Skeletal muscle satellite cell (primary cell): ENCODE measurements at regions not wholly inside any gene's neighbourhood (a gene's known extent, or its start where the extent isn't known, plus 50 kb on each side); places are given as distances from the start of the nearest gene placed in this dataset.

Experiments
- H3K27me3 ChIP-seq: 2 replicates; pipeline ENCODE4 v1.7.0; 2013; ENCODE audit warnings: low read length; ENCODE audit not compliant: control insufficient read depth, insufficient read depth
- H3K36me3 ChIP-seq: 2 replicates; pipeline ENCODE4 v1.7.0; 2013; ENCODE audit warnings: mild to moderate bottlenecking, control low read depth, low read length; ENCODE audit not compliant: insufficient read depth
- H3K4me1 ChIP-seq: 2 replicates; pipeline ENCODE4 v1.7.0; 2013; ENCODE audit warnings: low read length; ENCODE audit not compliant: control insufficient read depth, insufficient read depth
- H3K4me2 ChIP-seq: 2 replicates; pipeline ENCODE4 v1.7.0; 2013; ENCODE audit warnings: mild to moderate bottlenecking, low read length
- H3K4me3 ChIP-seq: 2 replicates; pipeline ENCODE4 v1.7.0; 2013; ENCODE audit warnings: low read length
- H3K9ac ChIP-seq: 2 replicates; pipeline ENCODE4 v1.7.0; 2013; ENCODE audit warnings: mild to moderate bottlenecking, low read depth, low read length, moderate library complexity
- H3K9me3 ChIP-seq: replicated peaks from 2 replicates; pipeline ENCODE4 v1.7.0; 2013; ENCODE audit warnings: mild to moderate bottlenecking, control low read depth, low read length

- Histone ChIP-seq H3K4me2 (no peak overlapping the region), H3K4me3 (no peak overlapping the region), H3K36me3 (no peaks in the 10 kb centered on the region), H3K27me3 (no peaks in the 10 kb centered on the region), H3K9me3 (no peaks in the 10 kb centered on the region), H3K9ac (no peak overlapping the region), H3K4me1 (no peaks in the 10 kb centered on the region)
Observed at GRCh38 chr12:98409548-98409947, 105.8 kb upstream of the TMPO start.

GRCh38 chr12:98410356-98410755 lies 105.0 kb upstream of the TMPO start:
- Histone ChIP-seq H3K9me3 (no peaks in the 10 kb centered on the region), H3K9ac (no peak overlapping the region), H3K36me3 (no peaks in the 10 kb centered on the region), H3K4me2 (no peak overlapping the region), H3K4me1 (no peaks in the 10 kb centered on the region), H3K4me3 (no peak overlapping the region), H3K27me3 (no peaks in the 10 kb centered on the region)

GRCh38 chr12:98416845-98417244 lies 98.5 kb upstream of the TMPO start:
- H3K27me3 ChIP-seq, result no peaks in the 10 kb centered on the region
- no peak overlapping the region for H3K4me3 ChIP-seq
- H3K4me2 ChIP-seq, result peak overlapping the region; percentile 13
- no peaks in the 10 kb centered on the region for H3K9me3 ChIP-seq
- peaks cover 31% of the 10 kb centered on the region for H3K4me1 ChIP-seq
- H3K9ac ChIP-seq, result no peak overlapping the region
- no peaks in the 10 kb centered on the region for H3K36me3 ChIP-seq

- H3K4me3 ChIP-seq, result no peak overlapping the region
Observed at GRCh38 chr12:98417266-98417665, 98.1 kb upstream of the TMPO start.

GRCh38 chr12:98418357-98419075 lies 96.9 kb upstream of the TMPO start:
- Histone ChIP-seq H3K27me3 (no peaks in the 10 kb centered on the region), H3K4me2 (peak overlapping the region; percentile 84), H3K4me1 (peaks cover 31% of the 10 kb centered on the region), H3K4me3 (peak overlapping the region; percentile 49), H3K9me3 (no peaks in the 10 kb centered on the region), H3K36me3 (no peaks in the 10 kb centered on the region), H3K9ac (peak overlapping the region; percentile 48)

More at GRCh38 chr12:98417266-98417665, 98.1 kb upstream of the TMPO start:
- H3K4me2 ChIP-seq, result peak overlapping the region; percentile 13
- no peak overlapping the region for H3K9ac ChIP-seq
- no peaks in the 10 kb centered on the region for H3K36me3 ChIP-seq
- H3K9me3 ChIP-seq, result no peaks in the 10 kb centered on the region
- H3K4me1 ChIP-seq, result peaks cover 31% of the 10 kb centered on the region
- H3K27me3 ChIP-seq, result no peaks in the 10 kb centered on the region

- H3K4me3 ChIP-seq, result peak overlapping the region; percentile 49
Observed at GRCh38 chr12:98419081-98419794, 96.2 kb upstream of the TMPO start.

GRCh38 chr12:98419795-98420404 lies 95.5 kb upstream of the TMPO start:
- H3K36me3 ChIP-seq, result no peaks in the 10 kb centered on the region
- H3K4me2 ChIP-seq, result no peak overlapping the region
- no peaks in the 10 kb centered on the region for H3K9me3 ChIP-seq
- H3K27me3 ChIP-seq, result no peaks in the 10 kb centered on the region
- no peak overlapping the region for H3K4me3 ChIP-seq
- H3K4me1 ChIP-seq, result peaks cover 31% of the 10 kb centered on the region
- H3K9ac ChIP-seq, result no peak overlapping the region

More at GRCh38 chr12:98419081-98419794, 96.2 kb upstream of the TMPO start:
- Histone ChIP-seq H3K36me3 (no peaks in the 10 kb centered on the region), H3K9ac (peak overlapping the region; percentile 46), H3K4me2 (peak overlapping the region; percentile 84), H3K27me3 (no peaks in the 10 kb centered on the region), H3K4me1 (peaks cover 31% of the 10 kb centered on the region), H3K9me3 (no peaks in the 10 kb centered on the region)

GRCh38 chr12:98420461-98420860 lies 94.9 kb upstream of the TMPO start:
- H3K9ac ChIP-seq, result no peak overlapping the region
- no peaks in the 10 kb centered on the region for H3K9me3 ChIP-seq
- H3K4me3 ChIP-seq, result no peak overlapping the region
- H3K36me3 ChIP-seq, result no peaks in the 10 kb centered on the region
- H3K4me2 ChIP-seq, result no peak overlapping the region
- no peaks in the 10 kb centered on the region for H3K27me3 ChIP-seq
- peaks cover 31% of the 10 kb centered on the region for H3K4me1 ChIP-seq

- Histone ChIP-seq H3K4me1 (peaks cover 31% of the 10 kb centered on the region), H3K4me2 (no peak overlapping the region), H3K9me3 (no peaks in the 10 kb centered on the region), H3K36me3 (no peaks in the 10 kb centered on the region), H3K27me3 (no peaks in the 10 kb centered on the region), H3K9ac (no peak overlapping the region), H3K4me3 (no peak overlapping the region)
Observed at GRCh38 chr12:98421316-98421715, 94.1 kb upstream of the TMPO start.

GRCh38 chr12:98422359-98422758 lies 93.0 kb upstream of the TMPO start:
- no peaks in the 10 kb centered on the region for H3K9me3 ChIP-seq
- H3K4me2 ChIP-seq, result no peak overlapping the region
- no peaks in the 10 kb centered on the region for H3K36me3 ChIP-seq
- H3K4me1 ChIP-seq, result peaks cover 27% of the 10 kb centered on the region
- H3K4me3 ChIP-seq, result no peak overlapping the region
- H3K9ac ChIP-seq, result no peak overlapping the region
- no peaks in the 10 kb centered on the region for H3K27me3 ChIP-seq

GRCh38 chr12:98422812-98423211 lies 92.6 kb upstream of the TMPO start:
- Histone ChIP-seq H3K9ac (no peak overlapping the region), H3K9me3 (no peaks in the 10 kb centered on the region), H3K4me3 (no peak overlapping the region), H3K4me1 (peaks cover 22% of the 10 kb centered on the region), H3K27me3 (no peaks in the 10 kb centered on the region), H3K4me2 (no peak overlapping the region), H3K36me3 (no peaks in the 10 kb centered on the region)
